ENCODE measurements at regions not wholly inside any gene's neighbourhood (a gene's known extent, or its start where the extent isn't known, plus 50 kb on each side); places are given as distances from the start of the nearest gene placed in this dataset.

GRCh38 chr2:58512878-58513277 lies 271.8 kb upstream of the FANCL start:
- no peak overlapping the region for H3K4me3 ChIP-seq
- H3K36me3 ChIP-seq, result no peaks in the 10 kb centered on the region
- WGBS, 3 donors, result 87 to 96% (median 93%) methylated on average over 1 of the region's 1 CpG
- intact Hi-C loops (cut with DNase I), result no loop called here
- no peaks in the 10 kb centered on the region for H3K27me3 ChIP-seq
- DNase-seq, result no peak
- no peaks in the 10 kb centered on the region for H3K9me3 ChIP-seq
- no peak for TF ChIP-seq EP300 (IDR thresholded peaks at IDR 0.05)
- TF ChIP-seq POLR2A (IDR thresholded peaks at IDR 0.05), result no peak
- no peak for TF ChIP-seq CTCF (IDR thresholded peaks at IDR 0.05)
- H3K27ac ChIP-seq, result no peak overlapping the region
- no peaks in the 10 kb centered on the region for H3K4me1 ChIP-seq (ENCODE audit: insufficient read depth)

- Histone ChIP-seq H3K27me3 (no peaks in the 10 kb centered on the region), H3K36me3 (no peaks in the 10 kb centered on the region), H3K4me1 (ENCODE audit: insufficient read depth) (no peaks in the 10 kb centered on the region), H3K4me3 (no peak overlapping the region), H3K27ac (no peak overlapping the region), H3K9me3 (no peaks in the 10 kb centered on the region)
- DNase-seq, result no peak
- 81 to 87% (median 86%) methylated on average over 4 of the region's 4 CpGs for WGBS, 3 donors
- intact Hi-C loops (cut with DNase I), result no loop called here
- no peak for TF ChIP-seq POLR2A (IDR thresholded peaks at IDR 0.05)
- no peak for TF ChIP-seq CTCF (IDR thresholded peaks at IDR 0.05)
- no peak for TF ChIP-seq EP300 (IDR thresholded peaks at IDR 0.05)
Observed at GRCh38 chr2:58508006-58508405, 266.9 kb upstream of the FANCL start.

- Histone ChIP-seq H3K4me1 (ENCODE audit: insufficient read depth) (no peaks in the 10 kb centered on the region), H3K4me3 (no peak overlapping the region), H3K27me3 (no peaks in the 10 kb centered on the region), H3K9me3 (no peaks in the 10 kb centered on the region), H3K27ac (no peak overlapping the region), H3K36me3 (no peaks in the 10 kb centered on the region)
- 56 to 70% (median 65%) methylated on average over 1 of the region's 1 CpG for WGBS, 3 donors
- intact Hi-C loops (cut with DNase I), result no loop called here
- DNase-seq, result no peak
- TF ChIP-seq POLR2A (IDR thresholded peaks at IDR 0.05) (no peak), CTCF (IDR thresholded peaks at IDR 0.05) (no peak), EP300 (IDR thresholded peaks at IDR 0.05) (no peak)
Observed at GRCh38 chr2:58503918-58504317, 262.8 kb upstream of the FANCL start.

GRCh38 chr2:58502931-58503330 lies 261.8 kb upstream of the FANCL start:
- TF ChIP-seq EP300 (IDR thresholded peaks at IDR 0.05) (no peak), POLR2A (IDR thresholded peaks at IDR 0.05) (no peak), CTCF (IDR thresholded peaks at IDR 0.05) (no peak)
- no peak for DNase-seq
- Histone ChIP-seq H3K4me3 (no peak overlapping the region), H3K9me3 (no peaks in the 10 kb centered on the region), H3K27me3 (no peaks in the 10 kb centered on the region), H3K4me1 (ENCODE audit: insufficient read depth) (no peaks in the 10 kb centered on the region), H3K36me3 (no peaks in the 10 kb centered on the region), H3K27ac (no peak overlapping the region)
- 85 to 91% (median 87%) methylated on average over 3 of the region's 3 CpGs for WGBS, 3 donors
- intact Hi-C loops (cut with DNase I), result no loop called here
